GM10266 (cell line): ENCODE measurements at regions not wholly inside any gene's neighbourhood (a gene's known extent, or its start where the extent isn't known, plus 50 kb on each side); places are given as distances from the start of the nearest gene placed in this dataset.
"Not testable (repeated sequence)": the region's sequence is repeated elsewhere in the genome, so short reads cannot be mapped to it uniquely, and the experiment has no call there.

Experiments
- DNase-seq: peaks from one replicate; pipeline ENCODE4 v3.0.0; 2012; ENCODE audit errors: extremely low spot score
- TF ChIP-seq, protein P1 (sequence below): IDR thresholded peaks from 2 replicates; pipeline ENCODE4 v1.5.1; 2012; ENCODE audit warnings: mild to moderate bottlenecking, low read depth; ENCODE audit not compliant: control insufficient read depth, insufficient read depth; ENCODE audit errors: missing control alignments

DNA sequence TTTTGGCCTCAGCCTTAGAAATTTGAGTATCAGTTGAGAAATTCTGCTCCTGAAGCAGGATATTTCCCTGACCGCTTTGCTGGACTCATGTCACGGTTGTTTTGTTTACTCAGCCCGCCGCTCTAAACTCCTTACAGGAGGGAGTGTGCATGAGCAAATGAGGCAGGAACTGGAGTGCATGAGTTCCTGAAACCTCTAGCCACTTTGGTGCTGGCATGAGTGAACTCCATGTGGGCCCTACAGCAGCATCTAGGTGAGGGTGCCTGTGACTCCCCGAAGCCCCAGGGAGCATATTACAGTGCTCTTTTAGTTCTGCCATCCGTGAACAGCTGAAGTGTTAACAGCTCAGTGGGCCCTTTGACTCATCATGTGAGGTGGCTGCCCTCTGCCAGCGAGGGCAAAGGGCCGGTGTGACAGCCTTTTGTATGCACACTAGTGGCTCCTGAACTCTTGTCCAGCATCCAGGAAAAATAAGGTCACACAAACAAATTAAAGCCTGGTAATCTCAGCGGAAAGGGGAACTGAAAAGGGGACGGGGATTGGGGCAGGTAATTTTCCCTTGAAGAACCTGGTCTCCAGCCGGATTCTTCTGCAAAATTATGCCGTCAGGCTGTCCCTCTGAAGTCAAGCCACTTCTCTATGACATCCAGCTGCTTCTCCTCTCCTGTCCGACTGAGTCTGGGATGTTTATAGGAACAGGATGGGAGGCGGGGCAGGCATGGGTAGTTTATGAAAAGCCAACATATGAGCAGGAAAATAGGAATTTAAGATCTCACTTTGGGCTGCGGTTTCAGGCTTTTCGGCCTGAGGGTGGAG lies 1668.7 kb downstream of the SUCLG1 start:
- TF ChIP-seq, protein P1, sequence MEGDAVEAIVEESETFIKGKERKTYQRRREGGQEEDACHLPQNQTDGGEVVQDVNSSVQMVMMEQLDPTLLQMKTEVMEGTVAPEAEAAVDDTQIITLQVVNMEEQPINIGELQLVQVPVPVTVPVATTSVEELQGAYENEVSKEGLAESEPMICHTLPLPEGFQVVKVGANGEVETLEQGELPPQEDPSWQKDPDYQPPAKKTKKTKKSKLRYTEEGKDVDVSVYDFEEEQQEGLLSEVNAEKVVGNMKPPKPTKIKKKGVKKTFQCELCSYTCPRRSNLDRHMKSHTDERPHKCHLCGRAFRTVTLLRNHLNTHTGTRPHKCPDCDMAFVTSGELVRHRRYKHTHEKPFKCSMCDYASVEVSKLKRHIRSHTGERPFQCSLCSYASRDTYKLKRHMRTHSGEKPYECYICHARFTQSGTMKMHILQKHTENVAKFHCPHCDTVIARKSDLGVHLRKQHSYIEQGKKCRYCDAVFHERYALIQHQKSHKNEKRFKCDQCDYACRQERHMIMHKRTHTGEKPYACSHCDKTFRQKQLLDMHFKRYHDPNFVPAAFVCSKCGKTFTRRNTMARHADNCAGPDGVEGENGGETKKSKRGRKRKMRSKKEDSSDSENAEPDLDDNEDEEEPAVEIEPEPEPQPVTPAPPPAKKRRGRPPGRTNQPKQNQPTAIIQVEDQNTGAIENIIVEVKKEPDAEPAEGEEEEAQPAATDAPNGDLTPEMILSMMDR, result no peak
- DNase-seq, result no peak

DNA sequence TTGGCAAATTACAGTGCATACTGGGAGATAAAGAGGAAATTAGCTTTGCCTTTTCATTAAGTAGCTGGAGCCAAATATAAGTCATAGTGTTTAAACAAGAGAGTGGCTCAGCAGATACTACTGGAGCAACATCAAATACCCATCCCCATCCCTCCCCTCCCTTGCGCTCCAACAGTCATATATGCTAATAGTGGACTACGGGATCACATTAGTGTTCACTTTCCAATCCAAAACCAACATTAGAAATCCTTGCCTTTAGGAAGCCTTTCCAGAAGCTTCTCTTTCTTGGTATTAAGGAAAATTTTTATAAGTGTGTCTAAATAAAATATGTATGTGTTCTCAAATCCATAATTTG lies 1669.3 kb downstream of the SUCLG1 start:
- DNase-seq, result no peak
- TF ChIP-seq, protein P1, result no peak

DNA sequence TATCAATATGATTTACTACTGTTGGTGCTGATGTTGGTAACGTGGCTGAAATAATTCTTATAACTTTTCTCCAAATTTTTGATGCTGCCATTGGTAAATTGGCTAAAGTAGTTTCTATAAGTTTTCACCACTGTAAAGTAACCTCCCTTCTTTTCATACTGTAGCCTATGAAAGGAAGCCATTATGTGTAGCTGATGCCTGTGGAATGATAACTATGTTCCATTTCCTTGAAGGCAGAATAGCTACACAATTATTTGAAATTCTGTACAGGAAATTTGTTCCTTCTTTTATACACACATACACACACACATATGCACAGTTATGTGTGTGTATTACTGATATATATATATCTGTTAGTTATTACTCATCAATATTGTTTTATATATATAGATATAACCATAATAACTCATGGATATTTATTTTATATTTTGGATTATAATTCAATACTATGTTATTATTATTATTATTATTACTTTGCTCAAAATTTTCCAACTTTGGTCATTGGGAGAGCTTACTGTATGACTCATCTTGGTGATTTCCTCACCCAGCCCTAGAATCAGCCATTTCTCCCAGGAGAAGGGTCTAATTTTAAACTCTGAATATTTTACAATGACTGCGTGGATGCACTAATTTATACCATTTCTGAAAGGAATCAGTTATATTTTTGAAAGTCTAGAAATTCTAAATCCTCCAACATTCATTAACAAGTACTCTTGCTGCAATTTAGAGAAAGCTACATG lies 1677.7 kb downstream of the SUCLG1 start:
- DNase-seq, result no peak
- TF ChIP-seq, protein P1, result no peak

DNA sequence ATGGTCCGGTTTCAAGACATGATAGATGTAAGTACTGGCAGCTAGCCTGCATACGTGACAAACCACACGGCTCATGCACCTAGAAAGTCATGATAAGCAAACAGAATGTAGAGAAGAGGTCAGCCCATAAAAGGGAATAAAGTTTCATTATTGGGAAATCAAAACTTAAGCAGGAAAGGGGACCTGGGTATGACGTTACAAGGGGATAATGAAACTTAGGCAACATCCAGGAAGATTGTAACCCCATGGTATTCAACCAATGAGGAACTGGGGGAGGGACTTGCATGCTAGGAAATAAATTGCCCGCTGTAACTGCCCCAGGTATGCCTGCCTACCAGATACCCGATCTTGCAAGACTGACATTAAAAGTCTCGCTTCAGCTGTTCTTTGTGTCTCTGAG lies 1679.0 kb downstream of the SUCLG1 start:
- TF ChIP-seq, protein P1, result no peak
- no peak for DNase-seq

- no peak for DNase-seq
- TF ChIP-seq, protein P1, result no peak
These were observed 1706.7 kb downstream of the SUCLG1 start for GRCh38 chr2:82752396-82752795.

- TF ChIP-seq, protein P1, result no peak
- no peak for DNase-seq
These were observed 1710.4 kb downstream of the SUCLG1 start for GRCh38 chr2:82748653-82749052.

DNA sequence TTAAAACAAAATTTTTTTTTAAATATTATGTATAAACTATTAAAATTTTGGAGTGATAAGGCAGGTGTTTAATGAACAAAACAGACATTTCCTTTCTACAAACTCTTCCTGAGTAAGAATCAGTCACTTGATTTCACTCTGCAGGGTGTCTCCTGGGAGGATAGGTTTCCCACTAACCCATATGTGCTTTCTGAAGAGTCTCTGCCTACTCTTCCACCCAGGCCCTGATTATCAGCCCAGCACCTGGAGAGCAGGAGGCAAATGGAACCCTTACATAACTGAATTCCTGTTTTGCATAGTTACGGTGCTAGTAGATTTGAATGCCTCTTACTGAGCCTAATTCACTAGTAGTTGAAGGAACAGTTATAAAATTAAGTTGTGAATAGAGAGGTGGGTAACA lies 1718.6 kb downstream of the SUCLG1 start:
- TF ChIP-seq, protein P1, result no peak
- no peak for DNase-seq

GRCh38 chr2:82737965-82738364 lies 1721.1 kb downstream of the SUCLG1 start:
- not testable (repeated sequence) for DNase-seq
